SK-MEL-5 (cell line): ENCODE measurements at regions not wholly inside any gene's neighbourhood (a gene's known extent, or its start where the extent isn't known, plus 50 kb on each side); places are given as distances from the start of the nearest gene placed in this dataset.

Experiments used
- DNase-seq: peaks from one replicate; pipeline ENCODE4 v3.0.0-alpha.2; 2016; ENCODE audit warnings: low read depth, low spot score
- in situ Hi-C: cut with HindIII; loops from 2 replicates; pipeline ENCODE4 v1.10.0; 2016; ENCODE audit warnings: low sequenced_read_pairs, high pct_unique_total_duplicates, low pct_unique_long_range_greater_than_20kb

DNA sequence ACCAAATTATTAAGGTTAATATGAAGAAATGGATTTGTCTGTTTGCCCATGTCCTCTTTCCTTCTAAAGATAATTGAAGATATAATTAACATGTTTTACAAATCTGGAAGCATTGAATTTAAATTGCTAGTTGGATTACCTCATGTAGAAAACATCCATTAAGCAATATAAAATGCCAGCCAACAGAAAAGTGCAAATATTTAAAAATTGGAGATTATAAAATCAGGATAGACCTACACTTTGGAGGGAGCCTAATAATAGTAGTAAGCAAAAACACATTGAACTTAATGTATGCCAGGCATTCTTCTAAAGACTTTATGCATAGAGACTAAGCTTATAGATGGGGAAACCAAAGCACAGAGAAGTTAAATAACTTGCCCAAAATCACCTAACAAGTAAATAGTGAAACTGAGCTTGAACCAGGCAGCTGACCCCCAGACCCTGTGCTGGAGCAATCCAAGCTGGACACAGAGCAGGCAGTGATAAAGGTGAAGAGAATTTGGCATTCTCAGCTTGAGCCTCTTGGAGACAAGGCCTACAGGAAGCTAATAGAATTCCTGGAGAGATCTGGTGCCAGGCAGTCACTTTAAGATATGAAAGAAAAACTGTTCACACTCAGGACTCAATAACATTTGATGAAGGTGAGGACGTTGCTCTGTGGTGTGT is 119.8 kb downstream of the ASCL1 start:
- DNase-seq: no peak
- in situ Hi-C loops: no loop called here

DNA sequence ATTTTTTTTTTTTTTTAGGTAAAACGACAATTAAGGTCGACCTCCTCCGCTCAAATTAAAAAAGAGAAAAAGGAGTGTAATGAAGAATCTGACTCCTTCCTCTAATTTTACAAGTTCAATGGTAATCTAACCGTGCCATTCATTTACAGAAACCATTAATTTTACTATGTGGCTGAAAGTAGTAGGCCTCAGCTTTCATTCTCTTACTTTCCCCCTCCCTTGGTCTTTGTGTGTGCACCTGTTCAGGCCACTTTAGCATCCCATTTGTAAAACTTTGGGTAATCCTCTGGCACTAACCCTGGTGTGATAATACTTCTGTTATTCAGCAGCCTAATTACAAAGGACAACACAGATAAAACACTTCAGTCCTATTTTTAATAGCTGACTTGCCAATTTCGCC is 128.1 kb downstream of the ASCL1 start:
- in situ Hi-C loops: no loop called here
- DNase-seq: no peak

DNA sequence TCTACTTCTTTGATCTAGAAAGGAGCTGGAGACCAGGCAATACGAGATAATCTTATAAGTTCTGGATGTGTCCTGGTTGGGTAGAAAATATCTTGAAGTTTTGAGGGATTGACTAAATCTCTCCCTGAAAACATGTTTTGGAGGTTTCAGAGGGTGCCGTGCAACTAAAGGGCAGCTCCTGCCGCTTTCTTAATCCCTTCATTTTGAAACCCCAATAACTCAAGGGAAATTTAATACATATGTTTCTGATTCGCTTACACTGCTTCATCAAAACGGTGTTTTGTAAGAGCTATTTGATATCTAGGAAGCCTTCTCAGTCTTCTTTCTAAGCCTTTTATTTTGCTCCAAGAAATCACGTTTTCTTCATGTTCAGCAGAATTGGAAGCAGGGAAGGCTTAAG is 129.0 kb downstream of the ASCL1 start:
- DNase-seq: no peak
- in situ Hi-C loops: no loop called here

DNA sequence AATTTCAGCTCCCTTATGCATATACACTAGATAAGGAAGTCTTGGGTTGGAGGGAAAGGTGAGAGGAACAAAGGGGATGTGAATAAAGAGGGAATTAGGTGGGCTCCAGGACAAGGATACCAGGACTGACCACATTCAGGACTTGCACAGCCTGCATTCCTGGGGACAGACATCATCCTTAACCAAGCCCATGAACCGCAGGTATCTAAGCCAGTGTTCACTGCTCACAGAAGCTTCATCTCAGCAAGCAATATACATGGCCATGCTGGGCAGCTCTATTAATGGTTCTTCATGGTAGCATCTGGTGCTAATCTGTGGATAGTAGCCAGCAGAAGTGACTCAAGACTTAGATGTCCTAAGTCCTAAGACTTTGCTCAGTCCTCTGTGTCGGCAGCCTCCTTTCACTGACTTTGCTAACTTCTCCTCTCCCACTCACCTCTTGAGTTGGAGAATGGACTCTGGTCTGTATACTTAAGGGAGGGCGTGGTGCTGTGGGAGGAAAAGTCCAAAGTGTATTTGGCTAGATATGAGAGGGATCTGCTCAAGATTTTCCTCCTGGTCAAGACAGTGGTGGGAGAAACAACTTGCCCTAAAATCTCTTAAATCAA is 136.1 kb downstream of the ASCL1 start:
- no peak for DNase-seq
- in situ Hi-C loops: no loop called here

DNA sequence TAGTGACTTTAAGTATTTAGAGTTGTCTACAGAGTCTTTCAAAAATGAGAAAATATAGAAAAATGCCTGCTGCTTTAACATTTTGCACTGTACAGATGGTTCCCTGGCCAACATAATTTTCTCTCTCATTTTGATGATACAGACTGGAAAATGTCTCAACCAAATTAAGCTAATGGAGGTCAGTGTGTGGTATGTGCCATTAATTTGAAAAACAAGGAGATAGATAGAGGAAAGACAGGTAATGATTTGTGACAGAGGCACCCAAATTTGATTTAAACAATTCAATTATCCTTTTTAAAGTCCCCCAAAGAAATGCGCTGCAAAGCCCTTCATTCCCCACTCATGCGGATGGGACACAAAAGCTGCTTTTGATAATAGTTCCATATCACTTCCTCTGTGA is 140.0 kb downstream of the ASCL1 start:
- no peak for DNase-seq
- in situ Hi-C loops: no loop called here

DNA sequence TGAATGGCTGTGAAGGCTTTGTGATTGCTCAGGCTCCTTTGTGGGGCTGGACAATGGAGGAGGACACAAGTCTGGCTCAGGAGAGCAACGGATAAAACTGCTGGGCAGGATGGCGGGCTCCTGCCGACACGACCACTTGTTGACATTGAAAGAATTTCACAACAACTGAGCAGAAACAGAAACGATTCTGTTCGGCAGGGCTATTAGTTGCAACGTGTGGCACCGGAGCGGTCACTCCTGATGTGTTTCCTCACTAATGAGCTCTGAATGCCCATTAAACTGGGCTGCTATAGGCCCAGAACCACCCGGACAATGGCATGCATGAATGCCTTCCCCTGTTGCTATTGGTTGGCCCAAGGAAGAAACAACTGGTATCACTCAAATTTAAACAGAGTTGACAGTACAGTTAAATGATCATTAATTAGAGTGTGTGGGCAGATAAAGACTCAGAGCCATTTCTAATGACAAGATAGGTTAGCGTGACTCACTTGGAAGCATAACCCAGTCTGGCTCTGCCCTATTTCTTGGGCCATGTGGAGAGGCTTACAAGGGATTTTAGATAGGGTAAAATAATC is 142.9 kb downstream of the ASCL1 start:
- in situ Hi-C loops: no loop called here
- DNase-seq: no peak

DNA sequence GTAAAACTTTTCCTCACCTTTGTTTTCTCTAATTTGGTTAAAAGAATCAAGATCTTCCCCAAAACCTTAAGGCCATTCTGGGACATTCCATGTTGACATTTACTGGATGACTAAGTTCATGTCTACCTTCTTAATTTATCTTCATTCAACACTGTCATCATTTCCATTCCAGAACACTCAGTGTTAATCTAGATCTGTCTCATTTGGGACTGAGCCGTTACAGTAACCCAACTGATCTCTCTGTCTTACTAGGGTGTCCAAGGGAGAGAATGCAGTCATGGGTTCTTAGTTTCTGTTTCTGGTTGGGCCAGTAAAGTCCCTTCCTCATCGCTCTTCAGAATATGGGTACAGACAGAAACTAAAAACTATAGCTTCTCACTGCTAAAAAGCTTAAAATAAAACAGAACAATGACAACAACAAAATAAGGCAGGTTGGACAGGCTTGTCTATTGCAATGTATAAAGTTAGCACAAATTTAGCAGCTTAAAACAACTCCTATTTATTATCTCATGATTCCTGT is 144.8 kb downstream of the ASCL1 start:
- DNase-seq: no peak
- in situ Hi-C loops: no loop called here

DNA sequence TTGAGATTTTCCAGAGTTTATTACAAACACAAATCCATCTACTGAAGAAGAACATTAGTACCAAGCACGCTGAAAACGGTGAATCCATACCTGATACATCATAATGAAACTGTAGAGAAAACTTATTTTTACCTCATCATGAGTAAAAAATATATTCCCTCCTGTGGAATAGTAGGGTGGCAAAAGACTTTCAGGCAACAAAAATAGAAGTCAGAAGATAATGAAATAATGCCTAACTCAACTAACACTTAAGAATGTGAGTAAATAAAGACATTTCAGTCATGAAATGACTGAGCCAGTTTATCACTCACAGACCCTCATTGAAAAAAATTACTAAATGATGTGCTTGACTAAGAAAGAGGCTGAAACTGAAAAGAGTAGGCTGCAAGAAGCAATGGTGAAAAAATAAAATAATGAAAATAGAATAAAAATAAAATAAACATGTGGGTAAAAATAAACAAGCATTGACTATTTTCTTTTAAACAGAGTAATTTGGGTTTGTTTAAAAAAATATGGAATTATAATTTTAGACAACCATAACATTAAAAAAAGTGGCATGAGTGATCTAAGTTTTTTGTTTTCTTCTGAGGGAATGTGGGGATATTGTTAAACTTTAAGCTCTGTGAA is 148.6 kb downstream of the ASCL1 start:
- in situ Hi-C loops: no loop called here
- DNase-seq: no peak

DNA sequence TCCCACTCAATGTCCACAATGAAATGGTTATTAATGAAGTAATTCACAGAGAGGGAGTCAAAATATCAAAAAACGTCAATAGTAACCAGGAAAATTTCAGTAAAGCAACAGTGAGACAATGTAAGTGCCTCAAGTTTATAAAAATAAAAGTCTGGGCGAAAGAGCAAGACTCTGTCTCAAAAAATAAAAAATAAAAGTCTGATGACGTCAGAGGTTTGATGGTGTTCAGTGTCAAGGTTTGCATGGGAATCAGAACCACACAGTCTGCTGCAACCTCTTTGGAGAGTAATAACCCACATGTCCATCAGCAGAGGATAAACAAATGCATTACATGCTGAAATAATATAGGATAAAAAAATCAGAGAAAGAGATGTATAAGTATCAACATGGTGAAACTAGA is 152.4 kb downstream of the ASCL1 start:
- no peak for DNase-seq
- in situ Hi-C loops: no loop called here

DNA sequence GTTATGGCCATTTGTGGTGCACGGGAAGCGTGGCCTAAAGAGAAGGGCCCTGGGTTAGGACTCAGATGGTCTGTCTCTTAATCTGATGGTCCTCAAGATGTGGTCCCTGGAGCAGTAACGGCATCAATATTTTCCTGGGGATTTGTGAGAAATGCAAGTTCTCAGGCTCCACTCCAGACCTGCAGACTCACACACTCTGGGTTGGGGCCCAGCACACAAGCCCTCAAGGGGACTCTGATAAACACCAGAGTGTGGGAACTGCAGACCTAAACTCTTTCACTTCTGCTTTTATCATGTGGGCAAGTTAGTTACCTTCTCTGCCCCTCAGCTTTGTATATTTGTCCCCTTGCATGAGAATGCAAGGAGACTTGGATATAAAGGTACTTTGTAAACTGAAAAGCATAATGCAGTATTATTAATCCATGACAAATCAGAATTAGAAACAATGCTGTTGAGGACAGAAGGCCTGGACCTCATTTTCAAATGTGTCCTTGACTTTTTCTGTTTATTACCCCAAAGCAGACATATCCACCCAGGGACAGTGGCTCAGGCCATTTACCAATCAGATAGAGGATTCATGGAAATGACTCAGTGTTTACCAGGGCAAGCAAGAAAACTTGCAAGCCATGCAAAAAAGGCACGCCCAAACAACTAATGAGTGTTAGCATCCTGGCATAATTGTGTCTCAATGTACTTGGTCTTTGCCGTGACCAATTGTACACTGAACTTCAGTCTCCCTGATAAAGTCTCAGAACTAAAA is 157.0 kb downstream of the ASCL1 start:
- DNase-seq: no peak
- in situ Hi-C loops: no loop called here

DNA sequence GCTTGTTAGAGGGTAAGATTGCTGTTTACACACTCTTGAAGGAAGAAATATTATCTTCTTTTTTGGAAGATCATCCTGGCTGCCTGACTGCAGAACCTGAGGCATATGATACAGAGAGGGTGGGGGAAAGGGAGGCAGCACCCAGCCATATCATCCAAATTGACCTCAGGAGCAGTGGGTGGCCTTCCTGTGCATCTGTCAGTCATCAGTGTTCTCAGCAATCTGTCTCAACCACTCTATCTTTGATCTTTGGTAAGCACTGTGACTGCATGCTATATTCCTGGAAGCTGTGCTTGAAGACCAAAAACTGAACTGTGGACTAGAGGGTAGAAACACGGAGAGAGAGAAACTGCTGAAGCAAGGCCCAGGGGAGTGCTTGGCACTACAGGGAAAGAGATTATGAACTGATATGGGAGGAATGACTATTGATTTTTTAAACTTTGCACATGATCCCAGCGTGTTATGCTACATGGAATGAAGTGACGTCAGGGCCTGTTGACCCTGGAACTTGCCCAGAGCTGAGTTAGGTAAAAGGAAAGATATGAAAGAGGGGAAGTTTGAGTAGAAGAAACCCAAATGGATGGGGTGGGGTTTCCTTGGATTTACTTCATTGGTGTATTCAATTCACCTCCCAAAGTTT is 171.5 kb downstream of the ASCL1 start:
- in situ Hi-C loops: no loop called here
- DNase-seq: no peak

DNA sequence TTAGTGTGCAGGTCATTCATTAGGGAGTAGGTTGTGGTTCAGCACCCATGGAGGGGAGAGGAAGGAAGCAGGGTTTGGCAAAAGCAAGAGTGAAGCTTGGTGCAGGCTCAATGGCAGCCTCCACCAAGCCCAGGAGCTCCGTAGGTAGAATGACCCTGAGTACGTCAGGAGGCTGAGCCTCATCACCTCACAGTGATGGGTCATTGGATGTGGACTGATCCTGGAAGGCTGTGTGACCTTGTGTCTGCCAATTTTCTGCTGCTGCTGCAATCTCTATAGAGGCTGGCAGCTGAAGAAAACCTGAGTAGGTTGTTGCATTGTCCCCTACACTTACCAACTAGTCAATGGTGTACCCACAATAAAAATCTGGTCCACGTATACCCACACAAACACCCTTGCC is 173.1 kb downstream of the ASCL1 start:
- no peak for DNase-seq
- in situ Hi-C loops: no loop called here

DNA sequence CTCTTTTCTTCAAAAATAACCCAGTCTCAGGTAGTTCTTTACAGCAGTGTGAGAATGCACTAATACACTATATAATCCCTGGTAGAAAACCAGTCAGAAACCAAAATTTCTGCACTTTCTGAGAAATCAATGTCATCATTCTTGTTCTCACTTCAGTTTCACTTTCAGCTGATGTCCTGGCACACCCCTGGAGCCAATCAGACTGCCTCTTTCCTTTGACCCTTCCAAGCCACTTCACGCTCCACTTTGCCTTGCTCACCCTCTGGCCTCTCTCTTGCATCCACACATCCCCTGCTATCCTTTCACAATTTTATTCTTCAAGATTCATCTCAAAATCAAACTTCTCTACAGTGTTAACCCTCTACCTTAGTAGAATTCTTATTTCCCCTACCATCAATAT is 181.1 kb downstream of the ASCL1 start:
- DNase-seq: no peak
- in situ Hi-C loops: no loop called here

DNA sequence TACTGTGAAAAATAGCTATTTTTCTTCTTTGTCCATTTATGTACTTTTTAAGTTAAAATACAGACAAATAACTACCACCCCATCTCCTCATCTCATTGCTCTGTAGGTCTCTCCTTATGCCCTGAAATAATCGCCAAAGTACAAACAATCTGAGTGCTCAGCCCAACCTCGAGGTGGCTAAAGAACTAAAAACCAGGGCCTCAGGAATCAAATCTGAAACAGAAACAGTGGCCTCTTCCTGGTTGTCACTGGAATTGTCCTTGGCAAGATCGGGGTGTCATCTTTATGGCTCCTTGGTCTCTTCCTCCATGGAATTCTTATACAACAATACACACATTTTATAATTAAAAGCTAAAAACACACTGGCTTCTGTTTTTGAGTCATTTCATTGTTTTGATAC is 182.4 kb downstream of the ASCL1 start:
- no peak for DNase-seq
- in situ Hi-C loops: no loop called here

DNA sequence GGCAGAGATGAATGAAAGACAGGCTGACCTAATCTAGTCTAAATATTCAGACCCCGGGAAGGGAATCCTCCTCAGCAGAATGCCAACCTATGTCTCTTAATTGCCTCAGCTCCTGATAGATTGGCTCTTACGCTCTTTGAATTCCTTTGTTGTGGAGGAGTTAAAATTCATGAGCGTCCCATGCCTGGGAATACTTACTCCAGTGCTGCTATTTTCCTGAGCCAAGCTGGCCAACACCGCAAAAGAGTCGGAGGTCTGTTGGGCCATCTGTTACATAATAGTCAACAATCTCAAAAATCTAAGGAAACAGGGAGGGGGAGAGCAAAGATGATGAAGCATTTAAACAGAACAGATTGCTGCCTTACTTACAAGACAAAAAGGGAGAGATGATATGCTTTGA is 182.8 kb downstream of the ASCL1 start:
- no peak for DNase-seq
- in situ Hi-C loops: no loop called here

DNA sequence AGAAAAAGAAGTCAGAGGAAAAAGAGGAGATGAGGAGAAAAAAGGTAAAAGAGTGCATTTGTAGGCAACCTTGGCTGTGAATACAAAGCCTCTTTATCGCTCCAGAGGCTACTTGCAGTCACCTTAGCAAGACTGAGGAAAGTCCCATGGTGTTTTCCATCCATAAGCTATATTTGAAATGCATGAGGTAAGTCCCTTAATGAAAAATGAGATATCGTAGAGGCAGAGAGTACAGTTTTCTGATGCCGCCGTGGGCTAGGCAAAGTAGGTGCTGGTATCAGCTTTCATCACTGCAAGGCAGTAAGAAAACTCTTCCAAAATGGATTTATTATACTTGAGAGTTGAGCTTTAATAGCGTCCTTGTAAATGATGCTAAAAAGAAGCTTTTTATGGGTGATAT is 186.8 kb downstream of the ASCL1 start:
- DNase-seq: no peak
- in situ Hi-C loops: no loop called here

DNA sequence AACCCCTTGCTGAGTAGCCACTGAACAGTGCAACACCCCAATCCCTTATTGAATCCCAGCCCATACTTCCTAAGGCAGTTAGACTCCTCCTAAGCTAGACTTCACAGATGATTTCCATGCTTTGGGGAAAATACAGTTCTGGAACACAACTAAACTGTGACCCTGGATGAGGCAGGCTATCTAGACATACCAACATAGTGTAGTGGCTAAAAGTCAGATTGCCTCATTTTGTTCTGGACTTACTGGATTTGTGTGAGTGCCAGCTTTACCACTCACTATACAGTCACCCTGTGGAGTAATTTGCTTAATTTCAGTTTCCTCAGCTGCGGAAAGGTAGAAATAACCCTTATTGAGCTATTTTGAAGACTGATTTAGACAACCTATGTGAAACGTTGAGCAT is 203.1 kb downstream of the ASCL1 start:
- DNase-seq: no peak
- in situ Hi-C loops: no loop called here
